IMR-90 (cell line): ENCODE measurements at regions not wholly inside any gene's neighbourhood (a gene's known extent, or its start where the extent isn't known, plus 50 kb on each side); places are given as distances from the start of the nearest gene placed in this dataset.

Experiments
- BHLHE40 ChIP-seq: fragments of 150-350 bp; IDR thresholded peaks from 2 replicates; pipeline ENCODE4 v1.6.1; 2016; ENCODE audit warnings: mild to moderate bottlenecking, low read depth, low read length
- CHD1 ChIP-seq: IDR thresholded peaks from 2 replicates; pipeline ENCODE4 v1.6.1; 2012; ENCODE audit warnings: low read depth, low read length, improper control_type of control experiment
- MAZ ChIP-seq: IDR thresholded peaks from 2 replicates; pipeline ENCODE4 v1.6.1; 2012; ENCODE audit warnings: low read depth, mild to moderate bottlenecking, low read length, improper control_type of control experiment, moderate library complexity, borderline replicate concordance
- NFE2L2 ChIP-seq: fragments of 150-350 bp; IDR thresholded peaks from 2 replicates; pipeline ENCODE4 v1.6.1; 2016; ENCODE audit warnings: low read depth, mild to moderate bottlenecking, low read length
- POLR2A ChIP-seq: IDR thresholded peaks from 2 replicates; pipeline ENCODE4 v1.6.1; 2012; ENCODE audit warnings: mild to moderate bottlenecking, low read depth, low read length
- RAD21 ChIP-seq: IDR thresholded peaks from 2 replicates; pipeline ENCODE4 v1.6.1; 2012; ENCODE audit warnings: low read length, improper control_type of control experiment
- TF ChIP-seq, protein P1 (sequence below): conservative IDR thresholded peaks from 2 replicates; pipeline ENCODE4 v1.5.1; 2012; ENCODE audit warnings: mild to moderate bottlenecking, low read depth, low read length, improper control_type of control experiment
- TF ChIP-seq, protein P2 (sequence below): fragments of 150-350 bp; IDR thresholded peaks from 2 replicates; pipeline ENCODE4 v1.6.1; 2017; ENCODE audit warnings: mild to moderate bottlenecking, antibody characterized with exemption, low read length, low read depth

DNA sequence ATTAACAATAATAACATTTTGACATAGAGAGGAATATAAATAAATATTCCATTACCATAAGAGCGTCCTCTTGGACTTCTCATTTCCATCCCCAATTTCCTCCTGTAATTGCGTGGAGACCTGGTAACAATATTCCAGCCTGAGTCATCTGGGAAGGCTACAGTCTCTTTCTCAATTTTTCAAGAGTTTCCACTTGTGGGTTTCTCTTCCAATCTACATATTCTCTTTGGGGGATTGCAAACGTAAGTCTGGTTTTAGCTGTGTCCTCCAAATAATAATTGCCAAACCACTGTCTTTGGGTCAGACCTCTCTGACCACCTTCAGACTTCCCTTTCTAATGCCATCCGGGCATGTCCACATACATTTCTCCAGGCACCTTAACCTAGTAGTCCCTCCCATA, 124.5 kb upstream of the USP24 start:
- TF ChIP-seq, protein P1, sequence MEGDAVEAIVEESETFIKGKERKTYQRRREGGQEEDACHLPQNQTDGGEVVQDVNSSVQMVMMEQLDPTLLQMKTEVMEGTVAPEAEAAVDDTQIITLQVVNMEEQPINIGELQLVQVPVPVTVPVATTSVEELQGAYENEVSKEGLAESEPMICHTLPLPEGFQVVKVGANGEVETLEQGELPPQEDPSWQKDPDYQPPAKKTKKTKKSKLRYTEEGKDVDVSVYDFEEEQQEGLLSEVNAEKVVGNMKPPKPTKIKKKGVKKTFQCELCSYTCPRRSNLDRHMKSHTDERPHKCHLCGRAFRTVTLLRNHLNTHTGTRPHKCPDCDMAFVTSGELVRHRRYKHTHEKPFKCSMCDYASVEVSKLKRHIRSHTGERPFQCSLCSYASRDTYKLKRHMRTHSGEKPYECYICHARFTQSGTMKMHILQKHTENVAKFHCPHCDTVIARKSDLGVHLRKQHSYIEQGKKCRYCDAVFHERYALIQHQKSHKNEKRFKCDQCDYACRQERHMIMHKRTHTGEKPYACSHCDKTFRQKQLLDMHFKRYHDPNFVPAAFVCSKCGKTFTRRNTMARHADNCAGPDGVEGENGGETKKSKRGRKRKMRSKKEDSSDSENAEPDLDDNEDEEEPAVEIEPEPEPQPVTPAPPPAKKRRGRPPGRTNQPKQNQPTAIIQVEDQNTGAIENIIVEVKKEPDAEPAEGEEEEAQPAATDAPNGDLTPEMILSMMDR: no peak
- no peak for TF ChIP-seq POLR2A
- TF ChIP-seq, protein P2, sequence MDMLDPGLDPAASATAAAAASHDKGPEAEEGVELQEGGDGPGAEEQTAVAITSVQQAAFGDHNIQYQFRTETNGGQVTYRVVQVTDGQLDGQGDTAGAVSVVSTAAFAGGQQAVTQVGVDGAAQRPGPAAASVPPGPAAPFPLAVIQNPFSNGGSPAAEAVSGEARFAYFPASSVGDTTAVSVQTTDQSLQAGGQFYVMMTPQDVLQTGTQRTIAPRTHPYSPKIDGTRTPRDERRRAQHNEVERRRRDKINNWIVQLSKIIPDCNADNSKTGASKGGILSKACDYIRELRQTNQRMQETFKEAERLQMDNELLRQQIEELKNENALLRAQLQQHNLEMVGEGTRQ: no peak
- no peak for TF ChIP-seq BHLHE40
- no peak for TF ChIP-seq MAZ
- no peak for TF ChIP-seq NFE2L2
- no peak for TF ChIP-seq RAD21
- no peak for TF ChIP-seq CHD1
